ENCODE measurements at regions not wholly inside any gene's neighbourhood (a gene's known extent, or its start where the extent isn't known, plus 50 kb on each side); places are given as distances from the start of the nearest gene placed in this dataset.

- TF ChIP-seq CTCF (IDR thresholded peaks at IDR 0.05 in 8 of 11, conservative IDR thresholded peaks at IDR 0.05 in 3 of 11) (no peak), POLR2A (IDR thresholded peaks at IDR 0.05) (no peak), POLR2AphosphoS5 (IDR thresholded peaks at IDR 0.05) (no peak)
These were observed 1132.7 kb downstream of the CDH9 start for GRCh38 chr5:25905646-25906045.

Measured in spleen (tissue), 7 donors.